ENCODE measurements at regions not wholly inside any gene's neighbourhood (a gene's known extent, or its start where the extent isn't known, plus 50 kb on each side); places are given as distances from the start of the nearest gene placed in this dataset.
"Not testable (repeated sequence)": the region's sequence is repeated elsewhere in the genome, so short reads cannot be mapped to it uniquely, and the experiment has no call there.

DNA sequence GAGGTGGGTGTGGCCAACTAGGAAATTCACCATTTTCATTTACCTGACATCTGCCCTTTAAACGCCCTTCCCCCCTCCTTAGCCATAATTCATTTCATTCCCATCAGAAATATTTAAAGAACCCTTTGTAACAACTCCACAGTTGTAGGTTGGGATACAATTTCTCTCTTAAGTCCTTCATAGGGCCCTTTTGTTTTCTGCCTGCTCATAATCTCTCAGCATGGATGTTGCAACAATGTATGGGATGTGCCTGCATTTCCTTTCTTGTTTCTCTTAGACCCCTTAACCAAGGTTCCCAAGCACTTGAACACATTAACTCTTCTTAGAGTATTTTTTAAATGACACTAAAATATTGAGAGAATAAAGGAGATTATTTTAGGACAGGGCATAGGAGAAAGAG is 51.7 kb upstream of the MYO10 start:
- no peak overlapping the region for H3K4me3 ChIP-seq (ENCODE audit: low read length)
- TF ChIP-seq, protein P1, sequence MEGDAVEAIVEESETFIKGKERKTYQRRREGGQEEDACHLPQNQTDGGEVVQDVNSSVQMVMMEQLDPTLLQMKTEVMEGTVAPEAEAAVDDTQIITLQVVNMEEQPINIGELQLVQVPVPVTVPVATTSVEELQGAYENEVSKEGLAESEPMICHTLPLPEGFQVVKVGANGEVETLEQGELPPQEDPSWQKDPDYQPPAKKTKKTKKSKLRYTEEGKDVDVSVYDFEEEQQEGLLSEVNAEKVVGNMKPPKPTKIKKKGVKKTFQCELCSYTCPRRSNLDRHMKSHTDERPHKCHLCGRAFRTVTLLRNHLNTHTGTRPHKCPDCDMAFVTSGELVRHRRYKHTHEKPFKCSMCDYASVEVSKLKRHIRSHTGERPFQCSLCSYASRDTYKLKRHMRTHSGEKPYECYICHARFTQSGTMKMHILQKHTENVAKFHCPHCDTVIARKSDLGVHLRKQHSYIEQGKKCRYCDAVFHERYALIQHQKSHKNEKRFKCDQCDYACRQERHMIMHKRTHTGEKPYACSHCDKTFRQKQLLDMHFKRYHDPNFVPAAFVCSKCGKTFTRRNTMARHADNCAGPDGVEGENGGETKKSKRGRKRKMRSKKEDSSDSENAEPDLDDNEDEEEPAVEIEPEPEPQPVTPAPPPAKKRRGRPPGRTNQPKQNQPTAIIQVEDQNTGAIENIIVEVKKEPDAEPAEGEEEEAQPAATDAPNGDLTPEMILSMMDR (IDR thresholded peaks at IDR 0.05; ENCODE audit: insufficient read depth, low read depth, low read length, missing control alignments) = no peak
- DNase-seq (ENCODE audit: low read depth) = no peak

DNA sequence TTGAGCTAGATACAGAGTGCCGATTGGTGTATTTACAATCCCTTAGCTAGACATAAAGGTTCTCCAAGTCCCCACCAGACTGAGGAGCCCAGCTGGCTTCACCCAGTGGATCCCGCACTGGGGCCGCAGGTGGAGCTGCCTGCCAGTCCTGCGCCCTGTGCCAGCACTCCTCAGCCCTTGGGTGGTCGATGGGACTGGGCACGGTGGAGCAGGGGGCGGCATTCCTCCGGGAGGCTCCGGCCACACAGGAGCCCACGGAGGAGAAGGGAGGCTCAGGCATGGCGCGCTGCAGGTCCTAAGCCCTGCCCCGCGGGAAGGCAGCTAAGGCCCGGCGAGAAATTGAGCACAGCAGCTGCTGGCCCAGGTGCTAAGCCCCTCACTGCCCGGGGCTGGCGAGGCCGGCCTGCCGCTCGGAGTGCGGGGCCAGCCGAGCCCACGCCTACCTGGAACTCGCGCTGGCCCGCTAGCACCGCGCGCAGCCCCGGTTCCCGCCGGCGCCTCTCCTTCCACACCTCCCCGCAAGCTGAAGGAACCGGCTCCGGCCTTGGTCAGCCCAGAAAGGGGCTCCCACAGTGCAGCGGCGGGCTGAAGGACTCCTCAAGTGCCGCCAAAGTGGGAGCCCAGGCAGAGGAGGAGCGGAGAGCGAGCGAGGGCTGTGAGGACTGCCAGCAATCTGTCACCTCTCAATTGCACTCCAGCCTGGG is 54.9 kb upstream of the MYO10 start:
- not testable (repeated sequence) for DNase-seq (ENCODE audit: low read depth); H3K4me3 ChIP-seq (ENCODE audit: low read length)

DNA sequence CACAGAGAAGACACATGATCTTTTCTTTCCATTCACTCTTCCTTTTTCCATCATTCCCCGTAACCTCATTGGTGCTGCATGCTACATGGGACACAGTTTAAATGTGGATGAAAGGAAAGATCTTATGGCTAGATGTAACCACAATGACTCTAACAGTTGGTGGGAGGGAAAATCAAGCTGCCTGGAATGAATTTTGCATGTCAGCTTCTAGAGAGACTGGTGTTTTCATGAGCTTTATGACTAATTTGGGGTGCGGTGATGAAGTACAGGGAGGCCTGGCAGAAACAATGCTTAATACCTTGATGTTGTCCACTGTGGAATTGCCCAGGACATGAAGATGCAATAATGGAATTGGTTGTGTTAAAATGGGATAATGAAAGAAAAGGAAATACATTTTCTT is 55.9 kb upstream of the MYO10 start:
- no peak overlapping the region for H3K4me3 ChIP-seq (ENCODE audit: low read length)
- TF ChIP-seq, protein P1 (IDR thresholded peaks at IDR 0.05; ENCODE audit: insufficient read depth, low read depth, low read length, missing control alignments) = no peak
- peak; percentile 70 for DNase-seq (ENCODE audit: low read depth)

DNA sequence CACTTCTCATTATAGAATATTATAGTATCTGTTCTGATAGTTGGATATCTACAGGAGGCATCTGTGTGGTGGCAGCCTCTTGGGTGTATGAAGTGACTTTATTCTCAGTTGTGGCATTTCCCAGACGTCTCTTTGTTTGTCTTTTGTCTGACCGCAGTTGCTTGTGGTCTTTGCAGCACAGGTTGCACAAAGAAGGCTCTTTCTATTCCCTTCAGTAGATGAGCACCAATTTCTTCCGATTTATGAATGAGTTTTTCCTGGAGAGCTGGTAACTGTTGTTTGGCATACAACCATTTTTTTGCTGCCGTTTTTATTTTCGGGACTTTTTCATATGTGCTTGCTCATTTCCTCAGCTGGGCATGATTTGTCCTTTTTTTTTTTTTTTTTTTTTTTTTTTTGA is 56.4 kb upstream of the MYO10 start:
- H3K4me3 ChIP-seq (ENCODE audit: low read length) = no peak overlapping the region
- DNase-seq (ENCODE audit: low read depth) = no peak
- TF ChIP-seq, protein P1 (IDR thresholded peaks at IDR 0.05; ENCODE audit: insufficient read depth, low read depth, low read length, missing control alignments) = no peak

DNA sequence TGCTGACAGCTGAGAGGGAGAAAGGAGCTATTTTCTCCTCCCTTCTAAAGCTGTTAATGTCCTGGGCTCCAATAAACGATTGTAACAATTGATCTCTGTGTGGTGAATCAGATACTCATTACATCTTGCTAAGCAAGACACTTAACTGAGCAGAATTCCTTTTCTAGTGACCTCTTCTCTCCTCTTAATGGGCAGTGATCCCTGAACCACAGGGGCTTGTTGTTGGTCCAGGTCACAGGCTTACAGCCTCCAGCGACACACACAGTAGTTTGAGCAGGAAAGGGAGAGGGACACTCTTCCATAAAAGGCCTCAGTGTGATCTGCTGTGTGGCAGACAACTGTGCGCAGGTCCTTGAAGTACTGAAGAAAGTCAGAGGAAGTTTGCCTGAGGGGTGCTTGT is 58.5 kb upstream of the MYO10 start:
- TF ChIP-seq, protein P1 (IDR thresholded peaks at IDR 0.05; ENCODE audit: insufficient read depth, low read depth, low read length, missing control alignments) = no peak
- no peak for DNase-seq (ENCODE audit: low read depth)
- no peak overlapping the region for H3K4me3 ChIP-seq (ENCODE audit: low read length)

DNA sequence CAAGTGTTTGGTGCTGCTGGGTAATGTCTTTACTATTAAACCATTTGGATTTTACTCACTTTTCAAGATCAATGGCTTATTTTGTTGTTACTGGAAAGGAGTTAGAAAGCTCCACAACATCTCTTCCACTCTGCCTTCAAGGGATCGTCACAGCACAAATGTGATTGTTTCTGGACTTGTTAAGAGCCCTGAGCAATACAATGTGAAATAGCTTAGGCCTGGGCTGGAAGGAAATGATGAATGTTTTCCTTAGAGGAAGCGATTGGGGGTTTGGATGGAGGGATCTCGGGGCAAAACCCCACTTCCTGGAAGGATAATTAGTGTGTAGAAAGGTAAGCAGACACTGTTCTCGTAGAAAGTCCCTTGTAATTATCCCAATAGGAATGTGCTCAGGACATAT is 59.3 kb upstream of the MYO10 start:
- H3K4me3 ChIP-seq (ENCODE audit: low read length) = no peak overlapping the region
- TF ChIP-seq, protein P1 (IDR thresholded peaks at IDR 0.05; ENCODE audit: insufficient read depth, low read depth, low read length, missing control alignments) = no peak
- DNase-seq (ENCODE audit: low read depth) = no peak

DNA sequence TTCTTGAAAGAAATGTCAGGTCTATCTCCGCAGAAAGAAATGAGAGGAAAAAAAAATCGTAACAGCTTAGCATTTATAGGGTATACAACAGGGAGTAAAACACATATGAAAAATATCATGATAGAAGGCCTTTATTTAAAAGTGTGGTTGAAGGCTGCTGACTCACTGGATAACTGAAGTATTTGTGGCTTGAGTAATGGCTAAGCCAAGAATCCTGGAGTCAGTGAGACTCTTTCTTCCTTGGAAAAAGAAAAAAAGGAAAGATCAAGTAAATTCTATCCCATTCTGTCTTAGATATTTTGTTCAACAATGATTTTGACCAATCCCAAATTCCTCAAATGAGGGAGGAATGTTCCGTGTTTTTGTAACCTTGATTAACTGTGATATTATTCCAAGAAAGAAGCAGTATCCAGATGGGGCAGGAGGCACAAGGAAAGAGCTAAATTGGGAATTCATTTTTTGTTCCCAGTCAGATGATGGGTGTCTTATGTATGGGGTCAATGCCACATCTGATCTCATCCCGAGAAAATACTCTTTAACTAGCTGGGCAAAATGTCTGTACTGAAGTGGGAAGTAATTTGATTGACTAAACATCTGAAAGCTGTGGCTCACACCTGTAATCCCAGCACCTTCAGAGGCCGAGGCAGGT is 64.3 kb upstream of the MYO10 start:
- DNase-seq (ENCODE audit: low read depth) = peak; percentile 62
- no peak overlapping the region for H3K4me3 ChIP-seq (ENCODE audit: low read length)
- TF ChIP-seq, protein P1 (IDR thresholded peaks at IDR 0.05; ENCODE audit: insufficient read depth, low read depth, low read length, missing control alignments) = no peak

Data from epithelial cell of esophagus (primary cell).